GM23248 (cell line): ENCODE measurements at regions not wholly inside any gene's neighbourhood (a gene's known extent, or its start where the extent isn't known, plus 50 kb on each side); places are given as distances from the start of the nearest gene placed in this dataset.

ENCODE experiments used
- EZH2 ChIP-seq: fragments of 200-600 bp; sonication (generic); IDR thresholded peaks from 2 replicates; pipeline ENCODE4 v1.6.1; 2018; ENCODE audit warnings: antibody characterized with exemption, mild to moderate bottlenecking; ENCODE audit not compliant: insufficient read depth, poor library complexity, severe bottlenecking
- EZH2phosphoT487 ChIP-seq: fragments of 200-600 bp; sonication (generic); IDR thresholded peaks from 2 replicates; pipeline ENCODE4 v1.6.1; 2018; ENCODE audit warnings: antibody characterized with exemption, moderate library complexity, mild to moderate bottlenecking, low read depth; ENCODE audit not compliant: insufficient read depth

- no peak for TF ChIP-seq EZH2phosphoT487
- TF ChIP-seq EZH2: no peak
These were observed 173.7 kb upstream of the NFIB start for GRCh38 chr9:14487547-14488185.
